HepG2 (cell line): ENCODE measurements at regions not wholly inside any gene's neighbourhood (a gene's known extent, or its start where the extent isn't known, plus 50 kb on each side); places are given as distances from the start of the nearest gene placed in this dataset.

Experiments
- ATAC-seq: fragments of 200-7000 bp; cut with Tn5 transposase; 3 replicates; pipeline ENCODE4 v1.9.1; 2020; ENCODE audit warnings: mild to moderate bottlenecking, moderate library complexity
- BruUV-seq: library from RNA; stranded (reverse); fragments of 400-500 nt; replicated peaks from 2 replicates; lab custom pipeline; 2021; lab: Mats Ljungman, UMichigan
- CTCF ChIA-PET: fragments of 300-600 bp; formaldehyde crosslinking; extraction: SDS; loops from one replicate; lab custom pipeline; 2021; ENCODE audit warnings: low total read pairs, inconsistent platforms, low intra/inter-chr PET ratio; lab: Yijun Ruan, JAX
- POLR2A ChIA-PET: fragments of 350-600 bp; sonication (Branson Sonifier 250); formaldehyde crosslinking; loops from one replicate; lab custom pipeline; 2020; ENCODE audit warnings: antibody characterized with exemption, inconsistent platforms; lab: Yijun Ruan, JAX
- DNase-seq: peaks from one replicate; pipeline ENCODE4 v3.0.0-alpha.2; 2015; ENCODE audit warnings: low spot score
- FAIRE-seq: peaks from 3 replicates; lab custom pipeline; 2011; peaks lifted over from hg19 to GRCh38; lab: Jason Lieb, UNC
- H2AFZ ChIP-seq: one replicate; pipeline ENCODE4 v1.6.1; 2011; ENCODE audit warnings: low read length, inconsistent platforms
- H3K27ac ChIP-seq: fragments of 300-600 bp; 3 replicates; pipeline ENCODE4 v1.8.0; 2011; ENCODE audit warnings: mixed run types, mild to moderate bottlenecking, mixed read lengths, low read length, inconsistent platforms; ENCODE audit not compliant: insufficient read depth; ENCODE audit errors: extremely low read length
- H3K27me3 ChIP-seq, 2 experiments: fragments of 200-600 bp in 1 of 2; 2 replicates in 1 of 2; 3 replicates in 1 of 2; pipeline versions ENCODE4 v1.6.0 to v1.8.0; 2011; ENCODE audit warnings: low read length in 2 of 2, mild to moderate bottlenecking in 2 of 2, moderate library complexity in 2 of 2, inconsistent platforms in 1 of 2; ENCODE audit not compliant: insufficient read depth in 2 of 2, control insufficient read depth in 1 of 2
- H3K36me3 ChIP-seq, 2 experiments: fragments of 200-600 bp in 1 of 2; replicated peaks in 1 of 2; 2 replicates in 1 of 2; 3 replicates in 1 of 2; pipeline versions ENCODE4 v1.5.1 to v1.8.0; 2011; ENCODE audit warnings: low read length in 2 of 2, inconsistent platforms in 1 of 2; ENCODE audit not compliant: insufficient read depth in 2 of 2, control insufficient read depth in 1 of 2
- H3K4me1 ChIP-seq: 2 replicates; pipeline ENCODE4 v1.5.1; 2012; ENCODE audit warnings: low read length, inconsistent platforms; ENCODE audit not compliant: insufficient read depth
- H3K4me2 ChIP-seq: 2 replicates; pipeline ENCODE4 v1.6.0; 2011; ENCODE audit warnings: low read depth, low read length, inconsistent platforms
- H3K4me3 ChIP-seq, 3 experiments: fragments of 200-600 bp in 1 of 3; sonication (generic), shearing (Covaris generic) in 1 of 3; replicated peaks in 1 of 3; 2 replicates each; pipeline ENCODE4 v1.5.1; 2011 to 2016; ENCODE audit warnings: low read length in 3 of 3, inconsistent platforms in 2 of 3, low read depth in 2 of 3, mild to moderate bottlenecking in 2 of 3, control low read depth in 1 of 3, mixed read lengths in 1 of 3; ENCODE audit not compliant: insufficient read depth in 1 of 3
- H3K79me2 ChIP-seq: one replicate; pipeline ENCODE4 v1.6.1; 2011; ENCODE audit warnings: low read length, inconsistent platforms; ENCODE audit not compliant: insufficient read depth
- H3K9ac ChIP-seq: 2 replicates; pipeline ENCODE4 v1.6.0; 2011; ENCODE audit warnings: mild to moderate bottlenecking, low read depth, low read length, inconsistent platforms; ENCODE audit not compliant: insufficient read depth
- H3K9me3 ChIP-seq: 2 replicates; pipeline ENCODE4 v1.5.1; 2012; ENCODE audit warnings: mild to moderate bottlenecking, low read length
- H4K20me1 ChIP-seq: 2 replicates; pipeline ENCODE4 v1.6.0; 2011; ENCODE audit warnings: inconsistent platforms, mild to moderate bottlenecking, low read length, moderate library complexity; ENCODE audit not compliant: insufficient read depth
- CTCF ChIP-seq: sonication (generic); formaldehyde crosslinking; IDR thresholded peaks from 2 replicates; pipeline ENCODE4 v1.5.0; 2020; ENCODE audit warnings: mild to moderate bottlenecking, missing genetic modification reagents, moderate library complexity
- MAFF ChIP-seq: IDR thresholded peaks from 2 replicates; pipeline ENCODE4 v1.6.1; 2011; ENCODE audit warnings: low read depth, low read length, improper control_type of control experiment
- MAFK ChIP-seq, 2 experiments: IDR thresholded peaks in 1 of 2; conservative IDR thresholded peaks in 1 of 2; 2 replicates each; pipeline ENCODE4 v1.6.1; 2011; ENCODE audit warnings: improper control_type of control experiment in 2 of 2, low read length in 2 of 2
- PAX8 ChIP-seq: sonication (generic); formaldehyde crosslinking; IDR thresholded peaks from 2 replicates; pipeline ENCODE4 v1.8.0; 2022; ENCODE audit warnings: mild to moderate bottlenecking, missing genetic modification reagents, borderline replicate concordance
- TAF15 ChIP-seq: fragments of 200-400 bp; formaldehyde crosslinking; IDR thresholded peaks from one replicate; pipeline ENCODE4 v1.6.1; 2018; ENCODE audit warnings: mild to moderate bottlenecking, low read depth, low read length; ENCODE audit not compliant: poor library complexity, severe bottlenecking
- ZNF496 ChIP-seq: sonication (generic); formaldehyde crosslinking; IDR thresholded peaks from 2 replicates; pipeline ENCODE4 v1.8.1; 2023; ENCODE audit warnings: mild to moderate bottlenecking, moderate library complexity, missing genetic modification reagents; ENCODE audit not compliant: insufficient replicate concordance
- WGBS: methylation state at CpG from one replicate; pipeline ENCODE4 v1.1.6; 2017; ENCODE audit warnings: low lambda C conversion rate; 5-methylcytosine and 5-hydroxymethylcytosine counted together
- in situ Hi-C: cut with HindIII; loops from 2 replicates; pipeline ENCODE4 v1.10.0; 2017; ENCODE audit warnings: low pct_unique_long_range_greater_than_20kb; ENCODE audit not compliant: extremely low pct_ligation_motif_present
- intact Hi-C: fragments of 100-400 bp; cut with micrococcal nuclease; formaldehyde crosslinking; loops from one replicate; pipeline ENCODE4 v1.10.0; 2022; ENCODE audit not compliant: unreplicated experiment

- in situ Hi-C loops (no loop called here), intact Hi-C loops (no loop called here)
- DNase-seq = no peak
- Histone ChIP-seq H3K4me1 (no peaks in the 10 kb centered on the region), H3K36me3 (no peaks in the 10 kb centered on the region), H4K20me1 (no peaks in the 10 kb centered on the region), H3K9me3 (peaks cover 9% of the 10 kb centered on the region; the same call in 1 of the 2 replicates), H3K27ac (no peak overlapping the region), H3K4me2 (no peak overlapping the region), H3K4me3 (no peak overlapping the region), H2AFZ (no peak overlapping the region), H3K9ac (no peak overlapping the region), H3K79me2 (no peaks in the 10 kb centered on the region), H3K27me3 (no peaks in the 10 kb centered on the region)
- ATAC-seq = no peak
- WGBS = 85% methylated on average over 1 of the region's 1 CpG
- peak; percentile 59 for TF ChIP-seq MAFF
- no peak for TF ChIP-seq PAX8 (CRISPR knock-in tag)
- TF ChIP-seq MAFK (conservative IDR thresholded peaks at IDR 0.05 in 1 of 2, IDR thresholded peaks at IDR 0.05 in 1 of 2; ENCODE audit: low read length in 2 of 2) = peak; percentile 29 to 75; a peak in 2 of 4 replicates
- no peak for TF ChIP-seq TAF15
- CTCF ChIA-PET = no interaction called here
- POLR2A ChIA-PET = no interaction called here
- FAIRE-seq = no peak
- BruUV-seq = no TSS peak
Measured at GRCh38 chr14:45673420-45673819, 420.4 kb upstream of the MIS18BP1 start.

GRCh38 chr14:45664668-45665356 is 411.8 kb upstream of the MIS18BP1 start:
- no peaks in the 10 kb centered on the region for H4K20me1 ChIP-seq
- TF ChIP-seq CTCF (CRISPR knock-in tag) (0 out of 2 replicates have a peak, but pooled peaks have one; percentile 24), ZNF496 (no peak)
- TF ChIP-seq, all 625 proteins: peak for 1
- ATAC-seq = peak; percentile 82
- ChIA-PET CTCF (no interaction called here), POLR2A (no interaction called here)
- H3K27me3 ChIP-seq = no peaks in the 10 kb centered on the region
- no peak overlapping the region for H3K4me3 ChIP-seq
- in situ Hi-C loops (no loop called here), intact Hi-C loops (no loop called here)
- no peak overlapping the region for H3K27ac ChIP-seq
- H3K36me3 ChIP-seq = no peaks in the 10 kb centered on the region
- no TSS peak for BruUV-seq
- no peak for FAIRE-seq
- no peaks in the 10 kb centered on the region for H3K4me1 ChIP-seq
- no peak for DNase-seq
- no peaks in the 10 kb centered on the region for H3K79me2 ChIP-seq
- H3K9ac ChIP-seq = no peak overlapping the region
- peaks cover 16% of the 10 kb centered on the region for H3K9me3 ChIP-seq
- no peak overlapping the region for H3K4me2 ChIP-seq
- no peak overlapping the region for H2AFZ ChIP-seq
- WGBS = 18% methylated on average over 7 of the region's 7 CpGs
